ENCODE measurements at regions not wholly inside any gene's neighbourhood (a gene's known extent, or its start where the extent isn't known, plus 50 kb on each side); places are given as distances from the start of the nearest gene placed in this dataset.

- no peak overlapping the region for H3K27ac ChIP-seq (ENCODE audit: low read length)
- no peaks in the 10 kb centered on the region for H3K79me2 ChIP-seq (replicated peaks; ENCODE audit: insufficient read depth, low read length)
- no peaks in the 10 kb centered on the region for H3K9me3 ChIP-seq (ENCODE audit: low read length)
- TF ChIP-seq CTCF (IDR thresholded peaks at IDR 0.05; ENCODE audit: poor library complexity, severe bottlenecking) (no peak), REST (IDR thresholded peaks at IDR 0.05; ENCODE audit: borderline replicate concordance) (no peak), POLR2AphosphoS5 (IDR thresholded peaks at IDR 0.05) (no peak), TAF1 (IDR thresholded peaks at IDR 0.05; ENCODE audit: low read depth) (no peak), MXI1 (conservative IDR thresholded peaks at IDR 0.05; ENCODE audit: poor library complexity, severe bottlenecking) (no peak), SMC3 (conservative IDR thresholded peaks at IDR 0.05; ENCODE audit: poor library complexity) (no peak)
- H3K27me3 ChIP-seq (ENCODE audit: insufficient read depth, low read depth, low read length), result no peaks in the 10 kb centered on the region
- no peak overlapping the region for H3K4me3 ChIP-seq (ENCODE audit: low read length)
- no peaks in the 10 kb centered on the region for H3K9me2 ChIP-seq (ENCODE audit: insufficient read depth, low read length)
- H3F3A ChIP-seq (ENCODE audit: insufficient read depth, low read length, poor library complexity, severe bottlenecking), result no peaks in the 10 kb centered on the region
- no peak overlapping the region for H3K9ac ChIP-seq (ENCODE audit: low read length)
- H3K4me2 ChIP-seq (ENCODE audit: low read length), result no peak overlapping the region
- no peak overlapping the region for H2AFZ ChIP-seq (ENCODE audit: low read depth, low read length)
- no peaks in the 10 kb centered on the region for H3K36me3 ChIP-seq (ENCODE audit: insufficient read depth, low read length)
- no peaks in the 10 kb centered on the region for H4K20me1 ChIP-seq (ENCODE audit: insufficient read depth)
Observed at GRCh38 chr3:154849408-154849807, 230.7 kb upstream of the MME start.

- Histone ChIP-seq H3K36me3 (ENCODE audit: insufficient read depth, low read length) (no peaks in the 10 kb centered on the region), H3K79me2 (replicated peaks; ENCODE audit: insufficient read depth, low read length) (no peaks in the 10 kb centered on the region), H3K27ac (ENCODE audit: low read length) (no peak overlapping the region), H3F3A (ENCODE audit: insufficient read depth, low read length, poor library complexity, severe bottlenecking) (no peaks in the 10 kb centered on the region), H3K4me3 (ENCODE audit: low read length) (no peak overlapping the region), H3K9me3 (ENCODE audit: low read length) (no peaks in the 10 kb centered on the region), H3K4me2 (ENCODE audit: low read length) (no peak overlapping the region), H2AFZ (ENCODE audit: low read depth, low read length) (no peak overlapping the region), H4K20me1 (ENCODE audit: insufficient read depth) (no peaks in the 10 kb centered on the region), H3K27me3 (ENCODE audit: insufficient read depth, low read depth, low read length) (no peaks in the 10 kb centered on the region), H3K9ac (ENCODE audit: low read length) (no peak overlapping the region), H3K9me2 (ENCODE audit: insufficient read depth, low read length) (no peaks in the 10 kb centered on the region)
- no peak for TF ChIP-seq EZH2 (IDR thresholded peaks at IDR 0.05; ENCODE audit: borderline replicate concordance, insufficient read depth, low read length, poor library complexity, severe bottlenecking)
- TF ChIP-seq CTCF (IDR thresholded peaks at IDR 0.05; ENCODE audit: poor library complexity, severe bottlenecking), result no peak
- TF ChIP-seq TAF1 (IDR thresholded peaks at IDR 0.05; ENCODE audit: low read depth), result no peak
- TF ChIP-seq EP300 (conservative IDR thresholded peaks at IDR 0.05; ENCODE audit: poor library complexity, severe bottlenecking), result no peak
- TF ChIP-seq SMC3 (conservative IDR thresholded peaks at IDR 0.05; ENCODE audit: poor library complexity), result no peak
- no peak for TF ChIP-seq REST (IDR thresholded peaks at IDR 0.05; ENCODE audit: borderline replicate concordance)
- no peak for TF ChIP-seq RAD21 (conservative IDR thresholded peaks at IDR 0.05)
- TF ChIP-seq POLR2AphosphoS5 (IDR thresholded peaks at IDR 0.05), result no peak
- TF ChIP-seq MXI1 (conservative IDR thresholded peaks at IDR 0.05; ENCODE audit: poor library complexity, severe bottlenecking), result no peak
Observed at GRCh38 chr3:154844863-154845262, 235.3 kb upstream of the MME start.

Measured in neural cell (in vitro differentiated cells).